ENCODE measurements at regions not wholly inside any gene's neighbourhood (a gene's known extent, or its start where the extent isn't known, plus 50 kb on each side); places are given as distances from the start of the nearest gene placed in this dataset.

DNA sequence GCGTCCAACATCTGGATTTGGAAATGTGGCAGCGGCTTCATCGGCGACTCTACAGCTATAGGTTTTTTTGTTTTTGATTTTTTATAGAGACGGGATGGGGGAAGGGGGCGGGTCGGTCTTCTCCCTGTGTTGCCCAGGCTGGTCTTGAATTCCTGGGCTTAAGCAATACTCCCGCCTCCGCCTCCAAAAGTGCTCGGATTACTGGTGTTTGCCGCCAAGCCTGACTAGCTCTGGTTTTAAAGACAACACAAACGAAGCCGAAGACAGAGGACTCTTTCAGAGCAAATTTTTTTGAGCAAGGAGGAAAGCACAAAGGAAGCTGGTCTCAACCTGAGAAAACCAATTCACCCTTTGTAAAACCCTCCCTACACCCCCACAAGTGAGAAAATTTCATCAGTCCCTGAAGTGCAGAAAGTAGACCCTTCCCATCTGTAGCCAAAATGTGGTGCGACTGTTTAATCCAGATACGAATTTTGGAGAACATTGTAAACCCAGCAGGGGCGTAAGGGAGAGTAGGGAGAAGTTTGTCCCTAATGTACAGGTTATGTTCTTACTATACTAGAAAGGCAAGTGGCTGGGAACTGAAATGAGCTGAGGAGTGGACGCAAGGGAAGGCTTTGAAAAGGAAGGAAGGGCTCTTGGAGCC lies 185.9 kb downstream of the TRIM27 start:
- DNase-seq, result no peak

DNA sequence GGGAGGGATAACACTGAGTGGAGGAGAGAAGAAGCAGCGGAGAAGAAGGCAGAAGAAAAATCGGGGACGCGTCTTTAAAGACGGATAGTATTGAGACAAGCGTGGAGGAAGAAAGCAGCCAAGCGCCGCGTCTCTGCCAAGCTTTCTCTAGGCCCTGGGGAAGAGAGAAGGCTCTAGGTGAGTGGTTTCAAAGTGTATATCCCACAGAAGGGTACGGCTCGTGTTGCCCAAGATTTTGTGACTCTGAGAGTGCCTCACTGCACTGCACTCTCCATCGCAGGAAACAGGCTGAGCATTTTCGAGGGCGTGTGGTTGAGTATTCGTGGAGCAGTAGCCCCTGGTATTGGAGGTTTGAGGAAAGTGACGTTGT lies 185.4 kb downstream of the TRIM27 start:
- DNase-seq, result no peak

DNA sequence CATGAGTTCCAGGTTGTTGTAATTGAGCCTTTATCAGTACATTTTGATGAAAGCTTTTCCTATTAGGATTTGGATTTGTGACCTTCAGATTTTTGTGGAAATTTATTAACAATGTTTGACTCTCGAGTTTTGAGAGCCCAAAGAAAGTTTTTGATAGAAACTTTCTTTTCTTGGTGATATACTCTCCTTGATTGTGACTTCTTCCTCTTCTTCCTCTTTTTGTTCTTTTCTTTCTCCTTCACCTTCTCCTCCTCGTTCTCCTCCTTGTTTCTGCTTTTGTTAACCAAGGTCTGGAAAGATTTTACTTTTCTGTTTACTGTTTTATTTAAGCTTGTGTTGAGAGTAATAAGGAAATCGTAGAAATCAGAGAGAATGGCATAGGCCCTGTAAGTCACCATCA lies 182.4 kb downstream of the TRIM27 start:
- no peak for DNase-seq

DNA sequence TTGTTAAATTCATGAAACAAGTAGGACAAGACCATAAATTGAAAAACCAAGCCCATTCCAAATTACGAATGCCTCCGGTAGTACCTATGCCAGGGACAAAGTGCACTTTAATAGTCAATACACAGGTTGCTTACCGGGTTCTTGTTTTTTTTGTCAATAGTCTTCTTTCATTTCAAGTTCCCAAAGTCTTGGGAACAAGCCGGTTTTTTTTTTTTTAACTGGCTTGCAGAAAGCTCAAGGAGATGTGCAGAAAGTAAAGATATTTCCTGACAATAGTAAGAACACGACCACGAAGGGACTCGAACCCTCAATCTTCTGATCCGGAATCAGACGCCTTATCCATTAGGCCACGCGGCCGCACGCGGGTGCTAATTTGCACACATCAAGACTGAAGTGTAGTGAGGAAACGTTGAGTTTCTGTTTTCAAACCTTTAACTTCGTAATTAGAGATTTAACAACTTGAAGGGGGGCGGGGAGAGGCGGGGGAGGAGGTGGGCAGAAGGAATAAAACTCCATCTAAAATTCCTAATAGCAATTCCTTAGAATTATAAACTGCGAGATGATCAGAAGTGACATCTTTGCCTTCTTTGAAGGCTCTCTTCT lies 181.0 kb downstream of the TRIM27 start:
- DNase-seq, result no peak

DNA sequence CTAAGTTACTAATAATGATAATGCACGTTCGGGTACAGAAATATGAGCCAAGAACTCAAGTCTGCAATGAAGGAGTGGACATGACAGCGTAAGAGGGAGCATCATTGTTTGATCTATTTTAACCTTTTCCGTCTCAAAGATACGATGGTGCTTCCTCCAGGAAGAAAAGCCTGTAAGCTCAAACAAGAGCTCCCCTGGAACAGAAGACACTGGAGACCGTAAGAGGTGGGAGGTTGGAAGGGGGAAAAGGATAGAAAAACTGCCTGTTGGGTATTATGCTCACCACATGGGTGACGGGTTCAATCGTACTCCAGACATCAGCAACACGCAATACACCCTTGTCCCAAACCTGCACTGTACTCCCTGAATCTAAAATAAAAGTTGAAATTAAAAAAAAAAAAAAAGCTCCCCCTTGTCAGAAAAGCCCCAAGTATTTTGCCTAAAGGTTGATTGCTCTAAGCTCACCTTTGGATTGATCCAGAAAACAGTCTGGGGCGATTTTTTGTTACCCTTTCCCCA lies 180.5 kb downstream of the TRIM27 start:
- DNase-seq, result no peak

DNA sequence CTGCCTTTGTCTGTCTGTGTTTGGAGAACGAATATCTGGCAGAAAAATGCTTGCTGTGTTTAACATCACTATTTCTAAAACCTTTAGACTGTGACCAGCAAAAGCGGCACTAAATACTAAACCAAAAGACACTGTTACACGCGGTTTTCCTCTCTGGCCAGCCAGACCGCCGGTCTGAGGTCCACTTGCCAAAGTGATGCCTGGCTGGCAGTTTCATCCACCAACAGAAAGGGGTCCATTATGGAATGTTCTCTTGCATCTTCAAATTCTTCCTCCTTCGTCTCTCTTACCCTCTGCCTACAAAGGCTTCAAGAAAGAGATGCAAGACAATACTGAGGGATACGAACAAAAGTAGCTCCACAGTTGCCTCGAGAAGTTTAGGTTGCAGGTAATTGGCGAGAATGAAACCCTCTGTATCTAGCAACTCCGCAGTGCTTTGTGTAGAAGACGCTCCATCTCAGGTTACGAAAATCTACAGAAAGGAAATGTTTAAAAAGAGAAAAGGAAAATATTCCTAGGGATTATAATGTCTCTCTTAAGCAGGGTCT lies 176.6 kb downstream of the TRIM27 start:
- no peak for DNase-seq

DNA sequence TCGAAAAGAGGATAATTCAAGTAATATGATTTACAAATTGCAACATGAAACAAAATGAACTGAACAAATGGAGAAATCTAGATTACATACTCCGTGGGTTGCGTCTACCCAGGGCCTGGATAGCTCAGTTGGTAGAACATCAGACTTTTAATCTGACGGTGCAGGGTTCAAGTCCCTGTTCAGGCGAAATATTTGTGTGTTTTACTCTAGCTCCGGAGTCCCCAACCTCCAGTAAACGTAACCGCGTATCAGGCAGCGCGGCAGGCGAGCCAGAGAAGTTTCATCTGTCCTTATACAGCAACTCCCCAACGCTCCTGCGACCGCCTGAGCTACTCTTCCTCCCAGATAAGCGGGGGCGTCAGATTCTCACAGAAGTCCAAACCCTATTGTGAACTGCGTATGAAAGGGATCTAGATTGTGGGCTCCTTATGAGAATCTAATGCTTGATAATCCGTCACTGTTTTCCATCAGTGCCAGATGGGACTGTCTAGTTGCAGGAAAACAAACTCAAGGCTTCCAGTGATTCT lies 176.1 kb downstream of the TRIM27 start:
- no peak for DNase-seq

DNA sequence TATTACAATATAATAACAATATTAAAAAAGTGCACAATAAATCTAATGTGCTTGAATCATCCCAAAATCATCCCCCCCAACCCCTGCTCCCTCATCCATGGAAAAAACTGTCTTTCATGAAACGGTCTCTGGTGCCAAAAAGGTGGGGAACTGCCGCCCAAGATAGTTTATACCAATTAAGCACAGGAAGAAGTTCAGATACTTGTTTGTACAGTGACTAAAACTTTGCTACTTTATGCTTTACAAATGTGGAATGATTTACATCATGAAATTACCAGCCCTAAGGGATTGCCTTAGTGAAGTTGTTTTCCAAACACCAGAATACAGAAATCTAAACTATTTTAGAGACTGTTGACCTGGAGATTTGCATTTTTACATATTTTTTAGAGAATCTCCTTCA lies 175.6 kb downstream of the TRIM27 start:
- no peak for DNase-seq

DNA sequence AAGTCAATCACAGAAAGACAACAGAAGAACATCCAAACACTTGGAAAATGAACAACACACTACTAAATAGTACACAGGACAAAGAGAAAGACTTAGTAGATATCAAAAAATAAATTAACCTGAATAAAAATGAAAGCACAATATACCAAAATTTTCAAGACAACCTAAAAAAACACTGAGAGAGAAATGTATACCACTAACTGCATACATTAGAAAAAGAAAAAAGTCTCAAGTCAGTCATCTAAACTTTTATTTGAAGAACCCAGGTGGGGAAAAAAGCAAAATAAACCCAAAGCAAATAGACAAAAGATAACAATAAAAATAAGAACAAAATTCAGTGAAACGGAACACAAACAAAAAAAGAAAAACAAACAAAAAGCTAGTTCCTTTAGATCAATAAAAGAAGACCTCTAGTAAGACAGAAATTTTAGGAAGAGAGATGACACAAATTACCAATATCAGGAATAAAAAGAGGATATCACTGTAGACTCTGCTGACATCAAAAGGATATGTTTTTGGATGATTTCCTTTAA lies 172.8 kb downstream of the TRIM27 start:
- no peak for DNase-seq

DNA sequence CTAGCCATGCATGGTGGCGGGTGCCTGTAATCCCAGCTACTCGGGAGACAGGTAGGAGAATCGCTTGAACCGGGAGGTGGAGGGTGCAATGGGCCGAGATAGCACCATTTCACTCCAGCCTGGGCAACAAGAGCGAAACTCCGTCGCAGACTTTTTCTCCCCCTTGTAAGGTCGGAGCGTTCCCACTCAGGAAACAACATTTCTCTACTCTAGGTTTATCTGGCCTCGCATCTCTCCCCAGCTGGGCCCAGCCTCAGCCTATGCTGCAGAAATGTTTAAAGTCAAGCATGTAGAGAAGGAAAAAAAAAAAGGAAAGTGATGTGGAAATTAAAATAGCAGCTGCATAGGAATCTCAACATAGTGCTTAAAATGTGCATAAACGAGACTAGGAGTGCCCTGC lies 172.3 kb downstream of the TRIM27 start:
- no peak for DNase-seq

DNA sequence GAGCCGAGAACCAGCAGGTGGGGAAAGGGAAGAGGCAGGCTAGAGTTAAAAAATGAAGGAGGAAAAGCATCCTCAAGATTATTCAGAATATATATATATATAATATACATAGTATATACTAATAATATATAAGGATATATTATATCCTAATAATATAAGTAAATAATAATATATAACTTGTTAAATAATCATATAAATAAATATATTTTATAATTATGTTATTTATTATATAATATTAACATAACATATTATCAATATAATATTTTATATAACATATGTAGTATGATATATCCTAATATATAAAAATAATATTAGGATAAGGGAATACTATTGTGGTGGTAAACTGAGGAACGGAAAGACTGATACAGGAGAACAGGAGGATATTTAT lies 171.8 kb downstream of the TRIM27 start:
- DNase-seq, result no peak

DNA sequence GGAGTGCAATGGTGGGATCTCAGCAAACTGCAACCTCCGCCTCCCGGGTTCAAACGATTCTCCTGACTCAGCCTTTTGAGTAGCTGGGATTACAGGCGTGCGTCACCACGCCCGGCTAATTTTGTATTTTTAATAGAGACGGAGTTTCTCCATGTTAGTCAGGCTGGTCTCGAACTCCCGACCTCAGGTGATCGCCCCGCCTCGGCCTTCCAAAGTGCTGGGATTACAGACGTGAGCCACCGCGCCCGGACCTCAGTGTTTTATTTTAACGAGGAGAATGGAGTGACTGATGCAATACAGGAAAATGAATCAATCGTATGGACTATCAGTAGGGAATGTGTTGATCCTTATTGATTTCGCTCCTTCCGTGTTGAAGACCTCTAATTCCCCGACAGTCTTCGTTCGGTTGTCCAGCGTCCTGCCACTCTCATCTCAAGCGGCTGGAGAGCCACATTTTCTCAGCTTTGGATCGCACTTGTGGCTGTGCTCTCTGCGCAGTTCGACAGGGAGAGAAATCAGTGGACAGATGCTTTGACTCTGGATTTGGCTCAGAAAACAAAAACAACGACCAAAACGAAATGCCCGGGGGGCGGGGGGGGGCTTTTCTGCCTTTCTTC lies 166.2 kb downstream of the TRIM27 start:
- no peak for DNase-seq

DNA sequence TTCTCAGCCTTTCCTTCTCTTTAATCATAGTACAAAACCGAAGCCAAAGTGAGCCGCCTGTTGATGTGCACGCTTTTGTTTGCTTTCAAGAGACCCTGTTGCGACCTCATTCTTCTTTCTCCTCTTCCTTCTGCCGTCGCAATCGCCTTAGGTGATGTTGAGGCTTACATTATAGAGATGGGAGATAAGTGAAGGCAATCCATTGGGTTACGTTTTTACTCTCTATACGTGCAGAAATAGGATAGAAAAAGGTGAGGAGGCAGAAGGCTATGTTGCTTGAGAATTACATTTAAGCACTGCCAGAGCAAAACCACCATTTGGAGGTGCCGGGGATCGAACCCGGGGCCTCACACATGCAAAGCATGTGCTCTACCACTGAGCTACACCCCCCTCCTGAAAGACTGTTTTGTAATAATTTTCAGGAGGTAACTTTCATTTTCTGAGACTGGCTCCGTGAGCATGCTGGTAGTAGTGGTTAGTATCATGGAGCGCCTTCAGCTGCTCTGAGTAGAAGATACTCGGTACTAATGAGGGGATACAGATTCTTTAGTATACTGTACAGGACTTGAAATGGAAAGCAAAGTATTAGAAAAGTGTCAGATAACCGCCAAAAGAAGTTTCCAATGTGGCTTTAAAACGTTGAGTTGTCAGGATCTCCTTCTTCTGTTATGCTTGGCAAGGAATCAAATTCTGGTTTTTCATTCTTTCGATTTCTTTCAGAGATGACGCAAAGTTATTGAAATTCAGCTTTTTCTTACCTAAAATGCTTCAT lies 165.6 kb downstream of the TRIM27 start:
- DNase-seq, result no peak

DNA sequence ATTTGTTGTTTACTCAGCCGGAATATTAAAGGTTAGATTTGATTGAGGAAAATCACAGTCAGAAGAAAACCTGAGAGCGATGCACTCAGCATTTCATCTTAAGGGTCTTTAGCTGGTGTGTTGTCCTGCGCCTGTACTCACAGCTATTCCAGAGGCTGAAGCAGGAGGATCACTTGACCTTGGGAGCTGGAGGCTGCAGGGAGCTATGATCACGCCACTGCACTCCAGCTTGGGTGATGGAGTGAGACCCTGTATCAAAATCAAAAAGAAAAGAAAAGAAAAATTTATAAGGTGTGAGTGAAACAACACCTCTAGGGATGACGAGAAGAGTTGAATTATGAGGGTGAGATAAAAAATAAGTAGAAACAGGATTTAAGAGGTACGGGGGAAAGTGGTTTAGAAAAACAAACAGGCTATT lies 165.0 kb downstream of the TRIM27 start:
- no peak for DNase-seq

DNA sequence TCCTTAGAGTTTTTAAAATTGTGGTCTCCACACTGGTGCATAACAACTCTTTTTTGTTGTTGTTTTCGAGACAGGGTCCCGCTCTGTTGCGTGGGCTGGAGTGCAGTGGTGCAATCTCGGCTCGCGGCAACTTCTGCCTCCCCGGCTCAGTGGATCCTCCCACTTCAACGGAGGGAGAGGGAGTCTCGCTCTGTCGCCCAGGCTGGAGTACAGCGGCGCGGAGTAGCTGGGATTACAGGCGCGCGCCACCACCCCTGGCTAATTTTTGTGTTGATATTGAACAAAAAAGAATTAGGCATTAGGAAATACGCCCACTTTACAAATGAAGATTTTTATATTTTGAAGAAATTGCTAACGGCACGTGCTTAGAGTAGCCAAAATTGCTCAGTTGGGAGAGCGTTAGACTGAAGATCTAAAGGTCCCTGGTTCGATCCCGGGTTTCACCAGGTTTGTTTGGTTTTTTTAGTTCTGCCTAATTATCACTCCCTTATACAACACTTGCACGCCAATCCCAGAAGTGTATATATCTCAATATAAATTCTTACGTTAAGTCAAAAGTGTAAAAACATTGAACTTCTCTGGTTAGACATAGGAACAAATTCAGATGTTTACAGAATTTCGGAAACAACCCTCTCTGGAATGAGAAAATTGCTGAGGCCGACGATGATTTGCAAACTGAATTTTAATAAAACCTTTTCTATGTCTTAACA lies 159.6 kb downstream of the TRIM27 start:
- no peak for DNase-seq

DNA sequence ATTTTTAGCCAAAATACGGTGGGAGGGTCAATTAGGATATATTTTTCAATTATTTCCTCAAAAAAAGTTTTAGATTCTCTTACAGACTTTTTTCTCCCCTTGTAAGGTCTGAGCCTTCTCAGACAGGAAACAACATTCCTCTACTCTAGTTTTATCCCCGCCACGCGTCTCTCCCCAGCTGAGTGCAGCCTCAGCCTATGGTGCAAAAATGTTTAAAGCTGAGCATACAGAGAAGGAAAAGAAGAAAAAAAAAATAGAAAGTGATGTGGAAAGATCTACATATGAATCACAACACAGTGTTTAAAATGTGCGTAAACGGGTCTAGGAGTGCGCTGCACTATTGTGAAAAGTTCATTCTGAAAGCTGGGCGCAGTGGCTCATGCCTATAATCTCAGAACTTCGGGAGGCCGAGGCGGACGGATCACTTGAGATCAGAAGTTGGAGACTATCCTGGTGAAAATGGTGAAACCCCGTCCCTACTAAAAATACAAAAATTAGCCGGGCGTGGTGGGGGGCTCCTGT lies 159.0 kb downstream of the TRIM27 start:
- no peak for DNase-seq

DNA sequence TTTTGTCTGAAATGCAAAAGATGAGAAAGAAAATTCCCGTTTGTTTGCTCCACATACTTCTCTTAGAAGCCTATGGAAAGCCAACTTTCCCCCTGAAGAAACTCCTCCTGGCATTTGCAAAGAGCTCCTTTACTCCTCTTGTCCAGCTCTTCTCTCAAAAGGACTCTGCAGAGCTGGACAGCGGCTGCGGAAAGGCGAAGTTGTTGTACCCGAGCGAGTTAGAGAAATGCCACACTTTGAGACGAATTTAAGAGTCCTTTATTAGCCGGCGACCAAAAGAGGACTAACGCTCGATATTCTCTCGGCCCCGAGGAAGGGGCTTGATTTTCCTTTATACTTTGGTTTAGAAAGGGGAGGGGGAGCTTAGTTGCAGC lies 157.8 kb downstream of the TRIM27 start:
- DNase-seq, result no peak

DNA sequence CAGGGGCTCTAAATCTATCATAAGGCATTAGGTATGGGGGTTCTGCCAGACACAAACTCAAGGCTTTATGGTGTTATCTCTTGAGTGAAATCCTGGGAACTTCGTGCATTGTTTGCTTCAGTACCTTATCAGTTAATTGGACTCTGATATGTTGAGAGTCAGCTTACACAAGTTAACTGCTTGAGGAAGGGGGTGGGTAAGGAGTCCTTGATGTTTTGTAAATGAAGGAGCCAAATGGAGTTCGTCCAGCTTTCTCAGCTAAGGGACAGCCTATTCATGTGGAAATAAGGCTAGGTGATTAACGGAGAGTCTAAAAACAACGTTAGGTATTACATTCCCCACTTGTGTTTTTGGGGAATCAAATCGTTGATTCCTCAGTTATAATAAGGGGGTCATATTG lies 157.4 kb downstream of the TRIM27 start:
- no peak for DNase-seq

DNA sequence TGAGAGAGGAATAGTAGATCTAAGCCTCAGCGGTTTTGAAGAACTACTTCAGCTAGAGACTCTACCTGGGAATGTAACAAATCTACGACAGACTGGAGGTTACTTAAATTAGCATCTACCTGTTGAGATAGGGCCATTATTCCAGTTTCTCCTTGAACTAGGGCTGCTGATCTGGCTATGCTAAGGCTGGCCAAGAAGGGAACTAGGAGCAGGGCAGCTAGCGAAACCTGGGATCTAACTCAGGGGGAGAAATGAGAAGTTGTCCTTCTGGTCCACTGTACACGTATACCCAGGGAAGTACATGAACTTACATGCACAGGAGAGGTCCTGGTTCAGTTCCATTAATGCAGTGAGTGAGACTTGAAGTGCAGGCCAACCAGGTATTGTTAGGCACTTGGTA lies 156.7 kb downstream of the TRIM27 start:
- no peak for DNase-seq

DNA sequence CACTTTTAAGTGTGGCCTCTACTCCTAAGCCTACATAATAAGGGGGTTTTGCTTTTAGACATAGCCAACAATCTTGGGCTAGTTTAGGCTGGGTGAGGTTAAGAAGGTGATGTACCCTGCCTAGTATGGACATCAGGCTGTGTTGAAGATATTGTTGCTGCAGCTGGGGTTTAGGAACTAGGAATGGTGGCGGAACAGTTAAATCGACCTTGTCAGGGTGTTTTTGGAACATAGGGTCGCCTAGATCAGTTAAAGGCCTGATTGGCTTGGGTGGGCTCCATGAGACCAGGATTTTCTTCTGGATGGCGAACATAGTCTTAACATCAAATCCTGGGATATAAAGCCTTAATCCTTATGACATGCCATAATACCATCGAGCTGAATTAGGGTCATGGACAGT lies 156.1 kb downstream of the TRIM27 start:
- DNase-seq, result no peak

DNA sequence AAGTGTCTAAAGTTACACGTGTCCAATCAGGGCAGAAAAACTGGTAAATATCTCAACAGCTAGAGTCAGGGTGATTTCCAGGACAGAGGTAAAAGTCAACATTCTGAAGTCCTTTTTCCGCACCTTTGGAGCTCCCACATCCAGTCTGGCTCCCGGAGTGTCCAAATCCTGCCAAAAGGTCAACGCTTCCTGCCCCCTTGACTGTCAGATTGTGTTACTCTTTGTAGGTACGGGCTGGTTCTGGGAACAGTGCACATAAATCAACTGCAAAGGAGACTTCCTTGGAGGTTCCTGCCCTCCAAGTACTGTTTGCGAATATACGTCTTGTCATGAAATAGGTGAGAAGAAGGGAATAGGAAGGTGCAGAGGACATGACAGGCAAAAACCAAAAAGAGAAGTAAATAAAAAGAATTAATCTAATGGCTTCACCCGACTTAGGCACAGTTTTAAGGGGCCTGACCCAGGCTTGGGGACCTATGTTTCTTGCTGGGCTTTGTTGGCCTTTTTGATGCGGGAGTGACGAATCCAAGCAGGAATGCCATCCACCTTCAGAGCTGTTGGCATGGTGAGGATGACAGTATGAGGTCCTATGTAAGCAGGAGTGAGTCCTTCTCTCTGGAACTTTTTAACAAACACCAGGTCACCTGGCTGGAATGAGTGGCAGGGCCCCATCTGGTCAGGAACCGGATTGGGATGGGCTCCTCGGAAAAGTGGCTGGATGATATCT lies 155.4 kb downstream of the TRIM27 start:
- no peak for DNase-seq
